ENCODE measurements at regions not wholly inside any gene's neighbourhood (a gene's known extent, or its start where the extent isn't known, plus 50 kb on each side); places are given as distances from the start of the nearest gene placed in this dataset.
"Not testable (repeated sequence)": the region's sequence is repeated elsewhere in the genome, so short reads cannot be mapped to it uniquely, and the experiment has no call there.

- not testable (repeated sequence) for TF ChIP-seq CTCF, EZH2, EZH2phosphoT487 (IDR thresholded peaks at IDR 0.05)
Observed at GRCh38 chr3:95241256-95241655, 1178.4 kb downstream of the NSUN3 start.

Measured in neural progenitor cell (in vitro differentiated cells).